HG03025 (cell line): ENCODE measurements at regions not wholly inside any gene's neighbourhood (a gene's known extent, or its start where the extent isn't known, plus 50 kb on each side); places are given as distances from the start of the nearest gene placed in this dataset.
"Not testable (repeated sequence)": the region's sequence is repeated elsewhere in the genome, so short reads cannot be mapped to it uniquely, and the experiment has no call there.

Experiments used
- ATAC-seq: cut with Tn5 transposase; IDR thresholded peaks from one replicate; pipeline ENCODE4 v1.9.1; 2021; ENCODE audit warnings: mild to moderate bottlenecking, moderate library complexity; ENCODE audit not compliant: unreplicated experiment, low FRiP score

DNA sequence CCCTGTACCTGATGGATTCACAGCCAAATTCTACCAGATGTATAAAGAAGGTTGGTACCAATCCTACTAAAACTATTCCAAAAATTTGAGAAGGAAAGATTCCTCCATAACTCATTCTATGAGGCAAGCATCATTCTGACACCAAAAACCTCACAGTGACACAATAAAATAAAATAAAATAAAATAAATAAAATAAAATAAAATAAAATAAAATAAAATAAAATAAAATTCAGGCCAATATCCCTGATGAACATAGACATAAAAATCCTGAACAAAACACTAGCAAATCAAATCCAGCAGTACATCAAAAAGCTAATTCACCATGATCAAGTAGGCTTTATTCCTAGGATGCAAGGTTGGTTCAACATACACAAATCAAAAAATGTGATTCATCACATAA, 108.1 kb downstream of the PROX1 start:
- ATAC-seq = not testable (repeated sequence)

DNA sequence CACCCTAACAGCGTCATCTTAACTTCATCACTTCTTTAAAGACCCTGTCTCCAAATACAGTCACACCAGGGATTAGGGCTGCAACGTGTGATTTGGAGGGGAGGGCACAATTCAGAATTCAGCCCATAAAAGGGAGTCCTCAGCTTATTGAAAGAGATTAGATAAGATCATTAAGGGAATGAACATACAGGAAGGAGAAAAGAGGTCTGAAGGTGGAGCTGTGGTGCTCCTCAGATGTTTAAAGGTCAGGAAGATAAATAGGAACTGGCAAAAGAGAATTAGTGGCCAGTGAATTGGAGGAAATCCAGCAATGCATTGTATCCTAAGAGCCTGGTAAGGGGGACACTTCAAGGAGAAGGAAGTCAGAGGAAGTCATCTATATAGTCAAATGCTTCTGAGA, 113.5 kb downstream of the PROX1 start:
- ATAC-seq = no peak

DNA sequence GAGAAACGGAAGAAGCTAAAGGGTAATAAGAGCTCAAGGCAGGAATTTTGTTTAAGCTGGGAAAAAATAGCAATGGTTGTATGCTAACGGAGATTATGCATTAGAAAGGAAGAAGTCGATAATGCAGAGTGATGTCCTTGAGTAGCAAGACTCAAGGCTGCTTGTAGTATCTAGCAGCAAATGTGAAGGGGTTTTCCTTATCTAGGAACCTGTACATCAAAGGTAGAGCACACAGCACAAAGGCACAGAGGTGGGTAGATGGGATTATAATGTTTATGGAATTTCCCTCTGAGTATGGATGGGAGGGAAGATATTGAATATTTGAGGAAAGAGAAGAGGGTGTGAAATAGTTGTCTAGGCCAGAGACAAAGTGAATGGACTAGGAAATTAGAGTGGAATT, 114.1 kb downstream of the PROX1 start:
- ATAC-seq = no peak

DNA sequence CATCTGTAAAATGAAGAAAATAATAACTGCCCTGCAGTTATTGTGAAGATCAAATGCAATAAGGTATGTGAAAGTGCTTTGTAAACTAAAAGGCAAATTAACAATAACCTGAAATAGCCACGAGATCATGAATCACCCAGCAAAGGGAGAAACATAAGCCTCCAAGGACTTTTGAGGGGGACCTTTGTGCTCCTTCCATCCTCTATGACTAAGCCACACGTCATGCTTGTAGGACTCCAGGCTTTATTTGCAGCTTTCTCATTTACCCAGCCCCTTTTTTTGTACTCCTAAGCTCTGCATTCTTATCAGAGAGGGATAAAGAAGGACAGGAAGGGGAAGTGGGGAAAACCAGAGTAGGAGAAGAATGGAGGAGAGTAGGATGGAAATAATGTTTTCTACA, 115.1 kb downstream of the PROX1 start:
- ATAC-seq = no peak

DNA sequence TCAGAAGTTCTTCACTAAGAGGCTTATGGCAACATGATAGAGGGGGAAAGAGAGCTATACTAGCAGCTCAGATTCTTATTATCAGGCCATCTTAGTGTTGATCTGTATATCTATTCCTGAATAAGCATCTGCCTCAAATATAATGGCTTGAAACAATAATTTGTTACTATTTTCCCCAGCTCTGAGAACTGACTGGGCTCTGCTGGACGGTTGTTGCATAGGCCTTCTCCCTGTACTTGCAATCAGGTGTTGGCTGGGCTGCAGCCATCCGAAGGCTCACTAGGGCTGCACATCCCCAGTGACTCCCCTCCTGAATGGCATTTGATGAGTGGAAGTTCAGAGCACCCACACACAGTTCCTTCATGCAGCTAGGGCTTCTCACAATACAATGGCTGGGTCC, 116.0 kb downstream of the PROX1 start:
- ATAC-seq = no peak

DNA sequence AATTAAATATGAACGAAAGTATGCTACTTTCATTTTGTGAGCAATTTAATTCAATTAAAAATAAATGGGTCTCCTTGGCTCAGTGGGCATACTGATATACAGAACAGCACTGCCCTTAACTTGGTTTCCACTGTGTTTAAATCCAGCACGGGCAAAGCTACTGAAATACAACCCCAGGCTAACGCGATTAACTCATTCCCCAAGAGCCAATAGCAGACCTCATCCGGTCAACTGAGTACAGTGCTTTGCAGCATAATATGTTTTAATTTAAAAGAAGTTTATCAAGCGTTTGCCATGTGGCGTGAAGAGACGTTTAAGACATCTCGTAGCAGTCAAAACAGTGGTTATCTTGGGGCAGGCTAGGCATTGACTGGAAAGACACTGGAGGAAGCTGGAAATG, 118.6 kb downstream of the PROX1 start:
- no peak for ATAC-seq

DNA sequence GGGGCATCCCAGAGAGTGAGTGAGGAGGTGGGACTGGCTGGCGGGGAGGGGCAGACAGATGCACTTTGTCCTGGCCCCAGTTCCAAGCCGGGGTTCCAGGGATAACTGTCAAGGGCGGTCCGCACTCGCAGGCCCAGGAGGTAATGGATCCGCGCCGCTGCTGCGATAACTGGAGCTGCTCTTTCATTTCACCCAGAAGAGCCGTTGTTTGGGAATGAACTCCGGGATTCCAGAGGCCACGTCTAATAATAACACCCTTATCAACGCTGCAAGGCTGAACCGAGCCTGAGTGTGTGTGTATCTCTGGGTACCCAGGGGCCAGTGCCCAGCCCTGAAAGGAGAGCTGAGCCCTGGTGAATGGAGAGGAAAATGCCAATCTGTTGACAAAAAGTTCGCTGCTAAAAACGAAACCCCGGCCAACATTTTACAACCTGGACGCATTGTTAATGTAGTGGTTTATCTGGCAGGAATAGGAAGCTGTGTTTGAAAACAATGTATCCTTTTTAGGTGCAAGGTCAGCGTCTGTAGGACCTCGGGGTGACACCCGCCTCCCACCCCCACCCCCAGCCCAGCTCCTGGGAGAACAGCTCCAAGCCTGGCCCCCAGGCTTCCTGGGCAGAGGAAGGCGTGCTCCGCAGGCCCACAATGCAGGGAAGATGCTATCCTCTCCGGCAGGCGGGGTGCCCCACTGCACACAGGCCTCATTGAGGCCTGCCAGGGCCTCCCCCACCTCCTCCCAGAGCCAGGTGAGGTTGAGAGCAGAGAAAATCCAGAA, 119.7 kb downstream of the PROX1 start:
- no peak for ATAC-seq

DNA sequence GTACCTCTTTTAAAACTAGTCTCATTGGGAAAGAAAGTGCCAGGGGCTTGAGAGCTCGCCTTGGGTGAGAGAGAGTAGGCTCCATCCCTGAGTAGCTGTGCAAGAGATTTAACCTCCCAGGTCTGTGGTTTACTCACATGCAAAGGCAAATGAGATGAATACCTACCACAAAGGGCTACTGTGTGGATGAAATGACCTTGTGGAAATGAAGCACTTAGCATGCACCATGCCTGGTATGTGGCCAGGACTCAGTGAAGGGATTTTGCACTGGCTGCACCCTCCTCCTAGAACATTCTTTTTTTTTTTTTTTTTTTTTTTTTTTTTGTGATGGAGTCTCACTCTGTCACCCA, 120.3 kb downstream of the PROX1 start:
- no peak for ATAC-seq

DNA sequence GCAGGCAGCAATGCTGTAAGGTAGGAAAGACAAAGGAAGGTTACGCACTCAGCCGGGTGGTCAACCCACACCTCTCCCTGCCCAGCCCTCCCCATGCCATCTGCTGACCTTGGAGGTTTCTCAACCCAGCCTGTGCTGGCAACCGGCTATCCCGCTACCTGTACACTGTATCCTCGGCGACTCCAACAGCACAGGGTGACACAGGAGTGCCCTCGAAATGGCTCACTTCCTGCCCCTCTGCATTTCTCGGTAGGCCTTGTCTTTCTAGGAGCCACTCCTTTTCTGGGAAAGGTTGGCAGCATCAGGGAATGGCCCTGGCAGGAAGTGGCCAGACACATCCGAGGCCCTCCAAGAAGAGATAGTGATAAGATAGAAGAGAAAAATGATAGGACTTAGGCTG, 124.0 kb downstream of the PROX1 start:
- ATAC-seq = no peak

DNA sequence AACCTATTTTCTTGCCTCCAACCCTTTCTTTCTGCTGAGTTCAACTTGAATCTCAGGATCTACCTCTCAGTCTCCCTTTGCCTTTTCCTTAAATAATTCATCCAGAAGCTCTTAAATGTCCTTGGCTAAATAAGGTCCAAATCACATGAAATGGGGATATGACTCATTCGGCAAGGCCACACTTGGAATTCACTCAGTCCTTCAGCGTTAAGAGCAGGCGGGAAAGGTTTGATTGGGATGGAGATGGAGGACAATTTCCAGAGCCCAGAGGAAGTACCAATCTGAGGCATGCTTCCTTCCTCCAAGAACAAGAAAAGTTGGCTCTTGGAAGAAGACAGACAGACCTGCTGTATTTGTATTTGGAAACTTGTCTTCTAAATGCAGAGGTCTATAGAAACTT, 128.5 kb downstream of the PROX1 start:
- ATAC-seq = no peak

DNA sequence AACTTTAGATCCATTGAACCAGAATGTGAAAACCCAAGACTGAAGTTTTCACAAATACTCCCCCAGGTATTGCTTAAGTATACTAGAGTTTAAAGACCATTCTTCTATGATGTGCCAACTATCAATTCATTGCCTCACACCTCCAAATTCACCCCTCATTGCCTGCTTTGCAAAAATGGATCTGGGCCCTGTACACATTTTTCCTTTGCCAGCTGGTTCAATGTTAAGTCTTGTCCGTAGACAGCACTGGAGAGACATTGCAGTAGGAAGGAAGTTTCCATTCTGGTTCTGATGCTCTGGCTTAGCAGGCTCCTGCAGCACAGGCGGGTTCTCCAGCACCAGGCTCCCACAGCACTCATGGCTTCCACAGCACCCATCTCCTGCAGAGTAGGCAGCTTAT, 130.0 kb downstream of the PROX1 start:
- no peak for ATAC-seq

DNA sequence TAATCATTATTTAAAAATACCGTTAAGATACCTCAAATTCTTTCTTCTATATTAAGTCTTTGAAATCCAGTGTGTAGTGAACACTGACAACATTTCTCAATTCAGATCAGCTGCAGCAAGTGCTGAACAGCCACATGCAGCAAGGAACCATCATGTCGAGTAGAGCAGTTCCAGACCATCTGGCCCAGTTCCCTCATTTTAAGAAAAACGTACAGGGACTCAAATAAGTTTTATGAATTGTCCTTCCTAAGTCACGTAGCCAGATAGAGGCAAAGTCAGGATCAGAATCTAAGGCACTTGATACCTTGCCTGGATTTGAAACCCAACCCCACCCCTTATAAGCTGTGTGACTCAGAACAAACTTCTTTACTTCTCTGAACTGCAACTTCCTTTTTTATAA, 132.4 kb downstream of the PROX1 start:
- no peak for ATAC-seq

DNA sequence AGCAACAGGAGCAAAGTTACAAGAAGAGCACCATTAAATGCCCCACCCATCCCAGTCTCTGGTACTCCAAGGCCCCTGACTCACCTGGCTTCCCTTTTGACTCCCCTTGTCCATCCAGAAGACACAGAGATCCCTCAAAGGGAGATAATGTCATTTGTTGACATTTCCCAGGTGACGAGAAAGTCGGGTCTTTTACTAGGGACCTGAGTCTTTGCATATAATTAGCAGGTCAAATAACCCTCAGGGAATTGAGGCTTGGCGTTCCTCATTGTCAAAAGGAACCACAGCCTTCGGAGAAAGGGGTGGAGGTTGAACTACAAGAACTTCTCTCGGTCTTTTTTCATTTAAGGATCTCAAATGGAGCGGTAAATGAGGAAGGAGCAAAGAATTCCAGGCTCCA, 133.2 kb downstream of the PROX1 start:
- no peak for ATAC-seq

DNA sequence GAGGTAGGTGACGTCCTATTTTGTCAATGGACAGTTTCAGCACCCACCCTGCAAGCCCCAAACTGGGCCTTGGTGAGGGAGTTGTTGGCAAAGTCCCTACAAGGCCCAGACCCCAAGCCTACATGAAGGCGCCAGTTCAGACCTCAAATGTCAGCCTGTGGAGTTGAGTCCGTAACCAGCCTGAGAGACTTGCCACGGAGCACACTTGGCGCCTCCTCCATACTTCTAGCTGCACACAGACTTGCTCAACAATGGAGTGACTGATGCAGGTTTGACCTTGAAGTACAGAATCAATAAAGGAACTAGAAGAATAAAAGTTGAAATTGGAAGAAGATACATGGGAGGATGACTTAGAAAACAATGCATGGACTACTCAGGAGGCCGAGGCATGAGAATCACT, 134.3 kb downstream of the PROX1 start:
- no peak for ATAC-seq

DNA sequence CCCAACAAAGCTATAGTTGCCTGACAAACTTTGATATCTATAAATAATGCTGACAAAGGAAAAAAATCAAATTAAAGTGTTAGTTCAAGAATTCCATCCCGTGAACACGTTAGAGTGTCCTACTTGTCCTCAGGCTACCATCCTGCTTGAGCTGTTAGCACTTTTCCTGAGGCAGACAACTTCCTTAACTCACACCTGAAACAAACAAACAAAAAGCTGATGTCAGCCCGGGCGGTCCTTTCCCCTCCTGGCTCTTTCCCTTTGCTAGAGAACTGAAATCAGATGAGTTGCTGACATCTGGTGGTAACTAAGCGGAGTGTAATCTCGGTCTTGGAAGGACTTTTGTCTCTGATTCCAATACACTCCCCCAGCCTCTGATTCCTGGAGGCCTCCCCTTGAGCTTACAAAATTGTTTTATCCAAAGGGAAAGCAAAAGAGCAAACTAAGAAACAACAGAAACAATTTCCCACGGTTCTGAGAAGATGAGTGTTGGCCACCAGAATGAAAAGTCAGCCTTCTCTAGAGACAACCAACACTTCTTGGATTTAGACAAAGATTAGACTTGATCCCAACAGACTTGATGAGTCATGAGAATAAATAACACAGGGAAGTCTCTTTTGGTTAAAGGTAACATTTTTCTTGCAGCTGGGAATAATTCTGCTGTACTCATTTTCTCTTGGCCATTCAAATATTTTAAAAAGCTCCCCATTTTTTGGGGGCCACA, 135.4 kb downstream of the PROX1 start:
- peak; percentile 63 for ATAC-seq

DNA sequence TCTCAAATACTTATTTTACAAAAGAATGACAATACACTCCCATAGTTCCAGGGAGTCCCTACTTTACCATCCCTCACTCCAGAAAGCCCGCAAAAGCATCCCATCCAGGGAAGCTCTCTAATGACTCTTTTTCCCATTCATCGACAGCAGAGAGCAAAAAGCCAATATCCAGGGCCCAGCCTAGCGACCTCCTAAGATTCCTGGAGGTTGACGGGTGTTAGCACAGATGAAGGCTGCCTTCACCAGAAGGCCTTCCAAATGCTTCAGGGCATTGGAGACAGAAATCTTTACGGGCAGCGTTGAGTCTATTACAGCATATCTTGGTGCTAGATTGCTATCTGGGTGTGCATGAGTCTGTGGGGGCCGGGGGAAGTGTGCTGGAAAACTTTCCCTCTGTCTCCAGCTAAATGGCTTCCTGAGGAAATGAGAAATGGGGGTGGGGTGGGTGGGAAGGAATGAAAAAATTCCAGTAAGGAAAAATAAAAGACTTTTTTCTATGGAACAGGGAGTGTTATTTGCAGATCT, 136.6 kb downstream of the PROX1 start:
- no peak for ATAC-seq

DNA sequence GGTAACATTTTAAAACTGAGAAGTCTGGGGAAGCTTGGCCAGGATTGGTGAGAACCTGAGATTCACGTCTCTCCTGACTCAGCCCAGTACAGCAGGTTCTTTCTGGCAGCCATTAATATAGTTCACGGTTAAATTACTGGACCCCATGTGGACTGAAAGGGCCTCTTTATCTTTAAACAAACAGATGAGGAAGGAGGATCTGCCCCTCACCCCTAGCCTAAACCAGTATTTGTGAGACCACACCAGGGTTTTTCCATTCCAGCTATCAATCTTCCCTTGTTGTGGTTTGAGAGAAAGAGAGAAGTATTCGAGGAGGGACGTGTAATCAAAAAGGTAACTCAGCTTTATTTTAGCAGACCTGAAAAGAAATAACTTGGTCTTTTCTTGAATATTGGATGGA, 137.1 kb downstream of the PROX1 start:
- no peak for ATAC-seq

DNA sequence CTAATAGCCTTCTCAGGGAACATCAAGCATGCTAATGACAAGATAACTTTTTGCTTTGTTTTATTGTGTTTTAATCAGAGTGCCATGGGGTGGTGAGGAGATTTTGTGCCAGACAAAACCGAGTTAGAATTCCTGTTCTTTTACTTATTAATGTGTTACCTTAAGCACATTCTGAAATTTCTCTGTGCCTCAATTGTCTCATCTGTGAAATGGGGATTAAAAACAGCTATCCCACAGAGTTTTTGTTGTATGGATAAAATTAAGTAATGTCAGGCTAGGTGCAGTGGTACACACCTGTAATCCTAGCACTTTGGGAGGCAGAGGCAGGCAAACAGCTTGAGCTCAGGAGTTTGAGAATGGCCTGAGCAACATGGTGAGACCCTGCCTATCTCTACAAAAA, 138.0 kb downstream of the PROX1 start:
- no peak for ATAC-seq

DNA sequence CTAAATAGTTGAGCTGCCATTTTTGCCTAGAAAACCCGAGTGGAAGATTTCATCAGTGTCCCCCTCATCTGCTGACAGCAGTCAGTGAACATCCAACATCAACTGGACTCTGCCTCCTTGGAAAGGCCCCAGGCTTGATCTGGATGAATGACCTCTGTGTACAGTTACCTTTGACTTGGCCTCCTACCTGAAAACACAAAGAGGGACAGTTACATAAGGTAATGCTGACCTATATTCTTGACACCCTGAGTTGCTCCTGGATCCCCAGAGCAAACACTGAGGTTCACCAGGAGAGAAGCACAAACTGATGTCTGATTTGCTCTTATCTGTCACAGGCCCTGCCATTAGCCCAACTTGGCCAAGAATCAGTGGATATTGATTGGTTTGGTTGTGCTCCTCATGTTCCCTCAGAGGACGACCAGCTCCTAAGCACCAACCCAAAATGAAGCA, 138.9 kb downstream of the PROX1 start:
- no peak for ATAC-seq

DNA sequence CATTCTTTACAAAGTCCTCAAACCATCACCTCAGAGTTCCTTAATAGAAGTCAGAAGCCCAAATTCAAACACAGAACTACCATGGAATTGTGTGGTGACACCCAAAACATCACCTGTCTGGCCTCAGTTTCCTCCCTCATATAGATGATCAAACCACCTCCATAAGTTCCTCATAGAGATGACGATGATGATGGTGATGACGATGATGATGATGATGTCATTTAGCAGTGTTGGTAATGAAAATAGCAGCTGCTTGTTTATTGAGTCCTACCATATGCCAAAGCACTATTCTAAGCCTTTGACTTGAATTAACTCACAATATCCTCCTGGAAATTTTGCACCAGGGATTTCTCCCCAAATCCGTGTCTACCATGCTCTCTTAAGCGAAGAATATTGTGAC, 139.9 kb downstream of the PROX1 start:
- no peak for ATAC-seq

DNA sequence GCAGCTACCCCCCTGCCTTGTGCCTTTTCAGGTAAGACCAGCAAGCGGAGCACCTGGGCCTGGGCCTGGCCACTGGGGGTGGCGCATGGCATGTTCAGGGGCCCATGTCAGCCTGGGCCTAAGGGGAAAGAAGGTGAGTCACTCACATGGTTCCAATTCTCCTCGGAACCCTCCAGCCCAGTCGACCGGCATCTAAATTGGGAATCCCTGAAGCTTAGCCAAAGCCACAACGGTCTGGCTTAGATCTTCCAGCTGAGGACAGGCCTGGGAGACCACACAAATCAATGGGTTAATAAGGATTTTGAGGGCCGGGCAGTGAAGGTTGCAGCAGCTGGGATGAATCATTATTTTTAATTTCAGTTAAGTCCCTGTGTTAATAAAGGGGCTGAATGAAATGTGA, 145.1 kb upstream of the SMYD2 start:
- no peak for ATAC-seq

DNA sequence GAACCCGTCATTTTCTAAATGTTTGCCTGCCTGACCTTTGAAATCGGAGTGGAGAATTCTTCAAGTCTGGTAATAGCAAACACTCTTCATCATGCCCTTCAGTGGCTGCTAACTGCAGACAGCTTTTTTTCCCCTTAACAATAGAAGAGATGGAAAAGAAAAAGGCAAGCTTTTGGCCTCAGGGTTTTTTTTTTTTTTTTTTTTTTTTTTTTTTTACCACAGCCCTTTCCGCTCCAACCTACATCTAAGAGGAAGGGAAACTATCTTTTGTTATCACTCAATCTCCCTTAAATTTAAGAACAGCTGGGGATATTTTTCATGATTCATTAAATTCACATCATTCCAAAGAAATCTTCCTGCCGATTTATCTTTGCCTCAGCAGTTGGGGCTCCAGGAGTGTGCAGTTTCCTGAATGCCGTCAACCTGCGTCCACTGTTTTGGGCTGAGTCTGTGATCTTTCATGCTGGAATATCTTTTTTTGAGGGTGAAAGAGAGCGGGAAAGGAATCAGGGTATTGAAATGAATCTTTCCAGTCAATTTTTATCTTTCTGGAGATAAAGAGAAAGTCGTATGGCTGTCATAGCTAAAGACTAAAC, 144.5 kb upstream of the SMYD2 start:
- no peak for ATAC-seq
